HAP-1 (cell line): ENCODE measurements at regions not wholly inside any gene's neighbourhood (a gene's known extent, or its start where the extent isn't known, plus 50 kb on each side); places are given as distances from the start of the nearest gene placed in this dataset.

Experiments used
- DNase-seq, 2 experiments: peaks; one replicate each; pipeline ENCODE4 v3.0.0-alpha.2; 2016 to 2020; ENCODE audit warnings: low spot score in 2 of 2
- H3K27me3 ChIP-seq: fragments of 250-450 bp; sonication (Bioruptor Pico); 2 replicates; pipeline ENCODE4 v1.5.1; 2020; ENCODE audit warnings: low read depth, mild to moderate bottlenecking, moderate library complexity
- H3K36me3 ChIP-seq: fragments of 250-450 bp; sonication (Bioruptor Pico); replicated peaks from 2 replicates; pipeline ENCODE4 v1.5.1; 2020; ENCODE audit warnings: mild to moderate bottlenecking
- H3K4me1 ChIP-seq: fragments of 250-450 bp; sonication (Bioruptor Pico); 2 replicates; pipeline ENCODE4 v1.5.1; 2020; ENCODE audit warnings: mild to moderate bottlenecking
- H3K4me3 ChIP-seq: fragments of 250-450 bp; sonication (Bioruptor Pico); 2 replicates; pipeline ENCODE4 v1.5.1; 2020; ENCODE audit warnings: mild to moderate bottlenecking, moderate library complexity
- H3K9me3 ChIP-seq: fragments of 250-450 bp; sonication (Bioruptor Pico); 2 replicates; pipeline ENCODE4 v1.5.1; 2020; ENCODE audit warnings: mild to moderate bottlenecking, moderate library complexity
- in situ Hi-C: fragments of 300-500 bp; cut with MboI; formaldehyde crosslinking; loops from 3 replicates; pipeline ENCODE4 v1.14.3; 2020; ENCODE audit warnings: low sequenced_read_pairs, inconsistent platforms, mixed read lengths

DNA sequence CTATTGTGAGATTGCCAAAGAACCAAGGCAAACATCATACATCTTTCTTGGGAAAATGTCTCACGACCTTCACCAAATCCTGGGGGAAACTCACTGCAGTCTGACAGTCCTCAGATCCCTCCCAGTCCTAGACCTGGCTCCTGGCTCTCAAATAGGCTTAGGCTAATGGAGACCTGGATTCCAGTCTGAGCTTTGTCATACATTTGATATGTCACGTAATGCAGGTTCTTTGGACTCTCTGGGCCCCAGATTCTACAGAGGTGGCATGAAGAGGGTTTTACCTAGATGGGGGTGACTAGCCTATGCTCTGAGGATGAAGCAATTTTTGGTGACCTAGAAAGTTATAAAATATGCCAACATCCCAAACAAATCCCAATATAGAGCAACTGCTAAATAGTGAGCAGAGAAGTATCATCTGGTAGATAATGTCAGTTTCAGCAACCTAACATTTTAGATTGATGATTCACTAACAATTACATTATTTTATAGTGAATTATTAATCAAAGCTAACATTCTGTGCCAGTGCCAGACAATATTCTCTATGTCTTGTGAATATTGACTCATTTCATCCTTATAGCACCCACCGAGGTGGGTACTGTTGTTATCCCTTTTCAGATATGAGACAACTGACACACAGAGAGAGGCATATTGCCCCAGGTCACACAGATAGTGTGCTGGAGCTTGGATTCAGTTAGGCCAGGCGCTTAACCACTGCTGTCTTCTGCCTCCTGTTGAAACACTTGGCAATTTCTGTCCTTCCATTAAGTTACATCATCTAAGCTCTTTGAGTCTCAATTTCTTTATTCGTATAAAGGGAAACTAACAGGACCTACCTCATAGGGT is 195.4 kb upstream of the MAMLD1 start:
- Histone ChIP-seq H3K4me1 (no peaks in the 10 kb centered on the region), H3K27me3 (no peaks in the 10 kb centered on the region), H3K4me3 (no peak overlapping the region), H3K36me3 (no peaks in the 10 kb centered on the region), H3K9me3 (no peaks in the 10 kb centered on the region)
- in situ Hi-C loops = no loop called here
- no peak for DNase-seq

DNA sequence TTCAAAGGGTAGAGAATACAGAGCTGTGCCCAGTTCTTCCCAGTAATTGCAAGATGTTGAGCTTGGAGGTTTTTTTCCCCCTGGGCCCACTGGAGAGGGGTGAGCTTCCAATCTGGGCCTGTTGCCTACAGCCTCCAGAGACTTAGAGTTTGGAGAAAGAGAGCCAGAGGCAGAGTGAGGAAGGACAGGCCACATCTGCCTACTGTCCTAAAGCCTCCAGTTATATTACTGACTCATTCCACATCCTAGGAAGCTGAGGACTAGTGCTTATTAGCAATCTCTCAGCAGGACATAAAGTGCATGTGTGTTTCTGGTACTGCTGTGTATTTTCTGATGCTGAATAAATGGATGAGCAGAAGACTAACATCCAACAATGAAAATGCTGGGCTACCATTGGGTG is 181.0 kb upstream of the MAMLD1 start:
- Histone ChIP-seq H3K4me1 (no peaks in the 10 kb centered on the region), H3K27me3 (no peaks in the 10 kb centered on the region), H3K4me3 (no peak overlapping the region), H3K9me3 (no peaks in the 10 kb centered on the region), H3K36me3 (no peaks in the 10 kb centered on the region)
- in situ Hi-C loops = no loop called here
- DNase-seq = no peak

DNA sequence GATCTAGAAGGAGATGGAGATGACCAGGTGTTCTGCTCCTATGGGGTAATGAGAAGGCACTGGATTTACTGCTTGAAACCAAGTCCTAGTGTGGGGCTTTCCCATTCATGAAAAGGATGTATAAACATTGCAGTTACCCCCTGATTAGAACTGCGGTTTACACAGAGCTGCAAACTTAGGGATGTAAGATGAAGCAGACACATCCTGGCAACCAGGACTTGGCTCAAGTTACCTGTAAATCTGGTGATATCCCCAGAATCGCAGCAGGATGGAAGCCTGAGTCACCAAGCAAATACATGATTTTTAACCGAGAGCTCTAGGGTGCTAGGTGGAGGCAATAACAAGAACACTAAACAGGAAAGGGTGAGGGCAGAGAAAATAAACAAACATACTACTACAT is 178.6 kb upstream of the MAMLD1 start:
- Histone ChIP-seq H3K4me1 (no peaks in the 10 kb centered on the region), H3K27me3 (no peaks in the 10 kb centered on the region), H3K36me3 (no peaks in the 10 kb centered on the region), H3K4me3 (no peak overlapping the region), H3K9me3 (no peaks in the 10 kb centered on the region)
- no peak for DNase-seq
- in situ Hi-C loops = no loop called here

DNA sequence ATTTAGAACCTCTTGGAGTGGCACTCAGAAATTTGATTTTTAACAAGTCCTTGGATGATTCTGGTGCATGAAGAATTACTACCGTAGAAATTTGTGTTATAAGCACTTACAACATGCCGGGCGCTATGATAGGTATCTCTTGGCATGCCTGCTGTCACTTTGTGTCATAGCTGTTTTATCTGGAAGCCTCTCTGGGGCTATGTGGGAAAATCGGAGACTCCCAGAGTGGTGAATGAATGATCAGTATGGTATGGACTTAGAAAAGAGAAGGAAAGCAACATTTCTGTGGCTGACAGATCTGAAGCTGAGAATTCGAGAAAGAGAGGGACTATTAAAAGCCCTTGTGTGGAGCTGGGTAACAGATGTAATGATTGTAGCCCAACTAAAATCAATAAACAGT is 177.4 kb upstream of the MAMLD1 start:
- H3K4me1 ChIP-seq = no peaks in the 10 kb centered on the region
- no peak for DNase-seq
- in situ Hi-C loops = no loop called here
- H3K27me3 ChIP-seq = no peaks in the 10 kb centered on the region
- no peaks in the 10 kb centered on the region for H3K9me3 ChIP-seq
- no peak overlapping the region for H3K4me3 ChIP-seq
- H3K36me3 ChIP-seq = no peaks in the 10 kb centered on the region

DNA sequence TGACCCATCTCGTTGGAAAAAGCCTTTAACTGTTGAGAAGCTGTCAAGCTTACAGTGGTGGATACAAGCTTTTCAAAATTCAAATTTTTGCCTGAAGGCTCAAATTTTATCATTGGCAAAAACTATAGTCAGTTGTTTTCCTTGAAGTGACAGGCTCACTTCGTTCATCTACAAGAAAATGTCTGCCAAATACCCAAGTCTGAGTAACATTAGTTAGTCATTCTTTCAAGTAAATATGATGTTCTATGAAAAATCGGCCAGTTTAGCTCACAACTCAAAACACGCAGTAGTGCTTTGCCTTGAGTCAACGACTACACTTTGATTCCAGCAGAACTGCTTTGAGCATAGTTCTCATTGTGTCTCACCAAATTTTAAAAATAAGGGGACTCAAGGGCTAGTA is 170.3 kb upstream of the MAMLD1 start:
- Histone ChIP-seq H3K36me3 (no peaks in the 10 kb centered on the region), H3K27me3 (no peaks in the 10 kb centered on the region), H3K4me1 (no peaks in the 10 kb centered on the region; the same call in none of the 2 replicates), H3K4me3 (no peak overlapping the region), H3K9me3 (no peaks in the 10 kb centered on the region)
- DNase-seq = no peak
- in situ Hi-C loops = no loop called here

DNA sequence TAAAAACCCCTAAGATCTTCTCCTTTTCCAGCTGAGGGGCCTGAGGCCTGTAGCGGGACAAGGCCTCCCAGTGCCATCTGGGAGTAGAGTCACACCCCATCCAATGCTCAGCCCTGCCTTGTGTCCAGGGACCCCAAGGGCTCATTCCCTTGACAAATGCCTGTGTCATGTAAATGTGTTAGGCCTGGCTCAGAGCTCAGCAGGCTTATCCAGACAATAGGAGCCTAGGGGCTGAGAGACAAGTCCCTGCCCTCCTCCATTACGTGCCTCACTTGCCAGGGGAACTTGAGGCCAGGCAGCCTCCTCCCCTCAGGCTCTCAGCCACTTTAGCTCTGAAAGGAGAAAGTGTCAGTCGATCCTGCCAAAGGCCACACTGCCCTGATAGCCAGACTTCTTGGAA is 166.8 kb upstream of the MAMLD1 start:
- Histone ChIP-seq H3K36me3 (no peaks in the 10 kb centered on the region), H3K4me3 (no peak overlapping the region), H3K9me3 (no peaks in the 10 kb centered on the region), H3K27me3 (no peaks in the 10 kb centered on the region), H3K4me1 (no peaks in the 10 kb centered on the region; the same call in none of the 2 replicates)
- DNase-seq = peak; percentile 71 to 75
- in situ Hi-C loops = no loop called here

DNA sequence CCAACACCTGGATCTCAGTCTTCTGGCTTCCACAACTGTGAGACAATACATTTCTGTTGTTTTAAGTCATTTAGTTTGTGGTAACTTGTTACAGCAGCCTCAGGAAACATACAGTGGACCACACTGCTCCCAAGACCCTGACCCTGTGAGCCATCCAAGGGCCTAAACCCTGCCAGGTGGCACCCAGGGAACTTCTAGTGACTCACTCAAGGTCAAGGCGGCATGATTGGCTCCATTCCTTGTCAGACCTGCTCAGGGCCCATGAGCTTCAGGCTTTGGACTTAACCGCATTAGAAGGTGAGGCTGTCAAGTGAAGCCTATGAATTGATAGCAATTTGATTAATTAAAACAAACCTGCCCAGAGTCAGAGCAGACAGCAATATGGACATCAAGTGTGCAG is 165.7 kb upstream of the MAMLD1 start:
- H3K4me3 ChIP-seq = no peak overlapping the region
- no peaks in the 10 kb centered on the region for H3K36me3 ChIP-seq
- H3K27me3 ChIP-seq = no peaks in the 10 kb centered on the region
- DNase-seq = no peak
- in situ Hi-C loops = no loop called here
- no peaks in the 10 kb centered on the region for H3K9me3 ChIP-seq
- H3K4me1 ChIP-seq = no peaks in the 10 kb centered on the region; the same call in none of the 2 replicates

DNA sequence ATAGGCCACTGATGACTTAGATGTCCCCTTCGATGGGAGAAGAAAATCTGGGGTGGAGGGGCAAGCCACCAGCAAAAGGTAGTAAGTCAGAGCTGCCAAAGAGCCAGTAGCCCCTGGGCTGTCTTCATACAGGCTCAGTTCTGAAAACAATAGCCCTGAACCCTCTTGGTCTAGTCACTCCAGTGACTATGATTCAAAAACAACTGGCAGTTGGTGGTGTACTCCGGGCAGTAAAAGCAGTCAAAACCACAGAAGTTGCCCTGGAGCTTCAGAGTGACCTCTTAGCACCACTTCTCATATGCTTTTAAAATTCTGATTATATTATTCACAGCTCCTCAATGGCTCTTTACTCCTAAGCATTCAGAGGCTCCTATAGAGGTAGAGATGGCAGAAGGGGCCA is 164.3 kb upstream of the MAMLD1 start:
- no peaks in the 10 kb centered on the region for H3K27me3 ChIP-seq
- H3K9me3 ChIP-seq = no peaks in the 10 kb centered on the region
- in situ Hi-C loops = no loop called here
- H3K4me1 ChIP-seq = no peaks in the 10 kb centered on the region; the same call in none of the 2 replicates
- H3K36me3 ChIP-seq = no peaks in the 10 kb centered on the region
- no peak for DNase-seq
- no peak overlapping the region for H3K4me3 ChIP-seq

DNA sequence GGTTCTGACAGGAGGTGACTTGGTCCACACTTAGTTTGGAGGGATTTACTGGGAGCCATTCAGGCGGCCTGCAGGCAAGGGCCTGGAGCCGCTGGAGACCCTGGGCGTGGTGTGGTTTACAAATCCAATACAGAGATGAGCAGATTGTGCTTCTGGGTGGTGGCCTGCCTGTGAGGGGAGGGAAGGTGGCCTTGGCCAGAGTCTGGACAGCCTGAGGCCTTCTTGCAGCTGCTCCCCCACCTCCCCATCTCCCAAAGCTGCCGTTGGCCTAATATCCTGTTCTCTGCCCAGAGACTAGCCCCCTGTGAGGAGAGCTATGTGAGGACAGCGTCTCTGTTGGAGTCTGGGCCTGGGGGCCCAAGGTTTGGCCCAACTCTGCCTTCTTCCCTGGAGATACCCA is 163.9 kb upstream of the MAMLD1 start:
- Histone ChIP-seq H3K27me3 (no peaks in the 10 kb centered on the region), H3K36me3 (no peaks in the 10 kb centered on the region), H3K9me3 (no peaks in the 10 kb centered on the region), H3K4me1 (no peaks in the 10 kb centered on the region; the same call in none of the 2 replicates), H3K4me3 (no peak overlapping the region)
- in situ Hi-C loops = no loop called here
- no peak for DNase-seq

DNA sequence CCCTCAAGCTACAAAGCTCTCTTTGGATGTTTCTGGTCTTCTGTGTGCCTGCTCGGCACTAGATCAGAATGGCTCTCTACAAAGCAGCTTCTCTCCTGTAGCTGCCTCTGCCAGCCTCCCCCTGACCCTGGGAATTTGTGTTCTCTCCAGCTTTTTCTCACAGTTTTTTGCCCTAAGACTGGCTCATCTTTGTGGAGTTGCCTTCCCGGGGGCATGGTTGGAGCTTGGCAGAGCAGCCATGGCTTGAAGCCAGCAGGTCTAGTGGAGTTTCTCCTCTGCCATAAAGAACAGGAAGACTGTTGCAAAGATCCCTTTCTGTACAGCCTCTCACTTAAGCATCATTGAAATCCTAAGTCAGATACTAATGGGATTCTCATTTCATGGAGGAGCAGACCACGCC is 163.3 kb upstream of the MAMLD1 start:
- no peak for DNase-seq
- H3K4me3 ChIP-seq = no peak overlapping the region
- no peaks in the 10 kb centered on the region for H3K9me3 ChIP-seq
- no peaks in the 10 kb centered on the region for H3K27me3 ChIP-seq
- H3K4me1 ChIP-seq = no peaks in the 10 kb centered on the region; the same call in none of the 2 replicates
- H3K36me3 ChIP-seq = no peaks in the 10 kb centered on the region
- in situ Hi-C loops = no loop called here

GRCh38 chrX:150200361-150200760 is 162.8 kb upstream of the MAMLD1 start:
- Histone ChIP-seq H3K27me3 (no peaks in the 10 kb centered on the region), H3K4me1 (no peaks in the 10 kb centered on the region; the same call in none of the 2 replicates), H3K36me3 (no peaks in the 10 kb centered on the region), H3K9me3 (no peaks in the 10 kb centered on the region), H3K4me3 (no peak overlapping the region)
- no peak for DNase-seq
- in situ Hi-C loops = no loop called here

DNA sequence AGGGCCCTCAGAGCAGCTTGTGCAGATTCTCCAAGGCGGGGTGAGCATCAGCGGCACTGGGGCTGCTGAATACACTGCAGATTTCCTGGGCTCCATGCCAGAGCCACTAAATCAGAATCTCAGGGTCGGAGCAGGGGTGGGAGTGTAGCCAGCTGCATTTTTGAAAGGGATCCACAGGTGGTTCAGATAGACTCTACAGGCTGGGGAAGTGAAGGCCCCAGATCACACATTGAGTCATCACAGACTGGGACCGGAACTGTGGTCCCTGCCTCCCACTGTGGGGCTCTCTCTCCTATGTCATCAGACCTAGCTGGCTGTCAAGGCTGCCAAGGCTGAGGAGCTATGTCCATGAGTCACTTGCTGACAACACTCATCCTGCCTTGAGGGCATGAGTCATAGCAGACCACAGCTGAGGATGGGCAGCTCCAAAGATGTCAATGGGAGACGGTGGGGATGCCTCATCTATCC is 162.3 kb upstream of the MAMLD1 start:
- no peak overlapping the region for H3K4me3 ChIP-seq
- in situ Hi-C loops = no loop called here
- no peaks in the 10 kb centered on the region for H3K27me3 ChIP-seq
- DNase-seq = no peak
- H3K4me1 ChIP-seq = no peaks in the 10 kb centered on the region; the same call in none of the 2 replicates
- H3K36me3 ChIP-seq = no peaks in the 10 kb centered on the region
- no peaks in the 10 kb centered on the region for H3K9me3 ChIP-seq

DNA sequence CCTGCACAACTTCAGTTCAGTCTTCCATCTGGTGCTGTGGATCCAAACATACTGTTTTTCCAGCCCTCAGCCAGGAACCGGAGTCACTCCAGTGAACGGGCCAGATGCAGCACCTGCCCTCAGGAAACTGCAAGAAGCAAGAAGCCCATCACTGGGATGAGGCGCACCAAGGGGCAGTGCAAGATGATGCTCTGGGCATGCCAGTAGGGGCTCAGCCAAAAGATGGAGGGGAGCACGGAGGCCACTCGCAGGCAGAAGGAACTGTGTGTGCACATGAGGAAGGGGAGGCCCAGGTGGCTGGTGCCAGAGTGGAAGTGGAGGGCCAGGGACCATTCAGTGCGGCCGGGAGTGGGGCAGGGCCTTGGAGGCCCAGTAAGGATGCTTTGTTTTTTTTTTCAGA is 161.7 kb upstream of the MAMLD1 start:
- no peaks in the 10 kb centered on the region for H3K9me3 ChIP-seq
- no peaks in the 10 kb centered on the region; the same call in 1 of the 2 replicates for H3K4me1 ChIP-seq
- H3K36me3 ChIP-seq = no peaks in the 10 kb centered on the region
- H3K27me3 ChIP-seq = no peaks in the 10 kb centered on the region
- DNase-seq = no peak
- H3K4me3 ChIP-seq = no peak overlapping the region
- in situ Hi-C loops = no loop called here

- Histone ChIP-seq H3K9me3 (no peaks in the 10 kb centered on the region), H3K36me3 (no peaks in the 10 kb centered on the region), H3K4me1 (no peaks in the 10 kb centered on the region), H3K27me3 (no peaks in the 10 kb centered on the region), H3K4me3 (no peak overlapping the region)
- no peak for DNase-seq
- in situ Hi-C loops = no loop called here
Measured at GRCh38 chrX:150201841-150202240, 161.3 kb upstream of the MAMLD1 start.
